OCI-LY3 (cell line): ENCODE measurements at regions not wholly inside any gene's neighbourhood (a gene's known extent, or its start where the extent isn't known, plus 50 kb on each side); places are given as distances from the start of the nearest gene placed in this dataset.

Experiments
- EZH2phosphoT487 ChIP-seq: fragments of 200-600 bp; shearing (Covaris generic); IDR thresholded peaks from 2 replicates; pipeline ENCODE4 v1.6.1; 2018; ENCODE audit warnings: antibody characterized with exemption, mixed run types, low read depth
- TF ChIP-seq, protein P1 (sequence below): fragments of 200-600, 300-600 bp; sonication (generic); IDR thresholded peaks from 2 replicates; pipeline ENCODE4 v1.5.1; 2014; ENCODE audit warnings: antibody characterized with exemption, low read length, low read depth

GRCh38 chr4:178314287-178314686, 872.0 kb upstream of the AGA start:
- TF ChIP-seq, protein P1, sequence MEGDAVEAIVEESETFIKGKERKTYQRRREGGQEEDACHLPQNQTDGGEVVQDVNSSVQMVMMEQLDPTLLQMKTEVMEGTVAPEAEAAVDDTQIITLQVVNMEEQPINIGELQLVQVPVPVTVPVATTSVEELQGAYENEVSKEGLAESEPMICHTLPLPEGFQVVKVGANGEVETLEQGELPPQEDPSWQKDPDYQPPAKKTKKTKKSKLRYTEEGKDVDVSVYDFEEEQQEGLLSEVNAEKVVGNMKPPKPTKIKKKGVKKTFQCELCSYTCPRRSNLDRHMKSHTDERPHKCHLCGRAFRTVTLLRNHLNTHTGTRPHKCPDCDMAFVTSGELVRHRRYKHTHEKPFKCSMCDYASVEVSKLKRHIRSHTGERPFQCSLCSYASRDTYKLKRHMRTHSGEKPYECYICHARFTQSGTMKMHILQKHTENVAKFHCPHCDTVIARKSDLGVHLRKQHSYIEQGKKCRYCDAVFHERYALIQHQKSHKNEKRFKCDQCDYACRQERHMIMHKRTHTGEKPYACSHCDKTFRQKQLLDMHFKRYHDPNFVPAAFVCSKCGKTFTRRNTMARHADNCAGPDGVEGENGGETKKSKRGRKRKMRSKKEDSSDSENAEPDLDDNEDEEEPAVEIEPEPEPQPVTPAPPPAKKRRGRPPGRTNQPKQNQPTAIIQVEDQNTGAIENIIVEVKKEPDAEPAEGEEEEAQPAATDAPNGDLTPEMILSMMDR: no peak
- TF ChIP-seq EZH2phosphoT487: no peak
